ENCODE measurements at regions not wholly inside any gene's neighbourhood (a gene's known extent, or its start where the extent isn't known, plus 50 kb on each side); places are given as distances from the start of the nearest gene placed in this dataset.

DNA sequence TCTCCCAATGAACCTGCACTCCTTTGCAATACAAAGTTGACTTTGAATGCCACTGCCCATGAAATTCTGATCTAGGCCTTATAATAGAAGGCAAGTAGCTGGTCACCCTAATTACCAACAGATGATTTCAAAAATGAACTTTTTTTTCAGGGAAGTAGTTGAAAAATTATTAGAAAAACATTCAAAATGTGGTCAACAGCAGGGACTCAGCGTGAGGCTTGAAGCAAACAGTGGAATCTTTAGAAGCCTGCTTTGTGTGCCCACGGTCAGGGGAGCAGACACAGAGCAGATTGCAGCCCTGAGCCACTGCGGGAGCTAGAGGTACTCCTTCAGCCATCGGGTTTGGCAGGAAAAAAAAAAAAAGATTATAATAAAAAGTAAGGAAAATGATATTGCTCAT lies 87.1 kb upstream of the HEY2 start:
- no peak overlapping the region for H3K27ac ChIP-seq
- H3K4me1 ChIP-seq: no peaks in the 10 kb centered on the region
- H3K4me3 ChIP-seq: no peak overlapping the region
- no peaks in the 10 kb centered on the region for H3K9me3 ChIP-seq
- H3K36me3 ChIP-seq: no peaks in the 10 kb centered on the region
- TF ChIP-seq, protein P1, sequence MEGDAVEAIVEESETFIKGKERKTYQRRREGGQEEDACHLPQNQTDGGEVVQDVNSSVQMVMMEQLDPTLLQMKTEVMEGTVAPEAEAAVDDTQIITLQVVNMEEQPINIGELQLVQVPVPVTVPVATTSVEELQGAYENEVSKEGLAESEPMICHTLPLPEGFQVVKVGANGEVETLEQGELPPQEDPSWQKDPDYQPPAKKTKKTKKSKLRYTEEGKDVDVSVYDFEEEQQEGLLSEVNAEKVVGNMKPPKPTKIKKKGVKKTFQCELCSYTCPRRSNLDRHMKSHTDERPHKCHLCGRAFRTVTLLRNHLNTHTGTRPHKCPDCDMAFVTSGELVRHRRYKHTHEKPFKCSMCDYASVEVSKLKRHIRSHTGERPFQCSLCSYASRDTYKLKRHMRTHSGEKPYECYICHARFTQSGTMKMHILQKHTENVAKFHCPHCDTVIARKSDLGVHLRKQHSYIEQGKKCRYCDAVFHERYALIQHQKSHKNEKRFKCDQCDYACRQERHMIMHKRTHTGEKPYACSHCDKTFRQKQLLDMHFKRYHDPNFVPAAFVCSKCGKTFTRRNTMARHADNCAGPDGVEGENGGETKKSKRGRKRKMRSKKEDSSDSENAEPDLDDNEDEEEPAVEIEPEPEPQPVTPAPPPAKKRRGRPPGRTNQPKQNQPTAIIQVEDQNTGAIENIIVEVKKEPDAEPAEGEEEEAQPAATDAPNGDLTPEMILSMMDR (IDR thresholded peaks at IDR 0.05): no peak
- DNase-seq (ENCODE audit: low spot score): no peak
- H3K27me3 ChIP-seq: no peaks in the 10 kb centered on the region

DNA sequence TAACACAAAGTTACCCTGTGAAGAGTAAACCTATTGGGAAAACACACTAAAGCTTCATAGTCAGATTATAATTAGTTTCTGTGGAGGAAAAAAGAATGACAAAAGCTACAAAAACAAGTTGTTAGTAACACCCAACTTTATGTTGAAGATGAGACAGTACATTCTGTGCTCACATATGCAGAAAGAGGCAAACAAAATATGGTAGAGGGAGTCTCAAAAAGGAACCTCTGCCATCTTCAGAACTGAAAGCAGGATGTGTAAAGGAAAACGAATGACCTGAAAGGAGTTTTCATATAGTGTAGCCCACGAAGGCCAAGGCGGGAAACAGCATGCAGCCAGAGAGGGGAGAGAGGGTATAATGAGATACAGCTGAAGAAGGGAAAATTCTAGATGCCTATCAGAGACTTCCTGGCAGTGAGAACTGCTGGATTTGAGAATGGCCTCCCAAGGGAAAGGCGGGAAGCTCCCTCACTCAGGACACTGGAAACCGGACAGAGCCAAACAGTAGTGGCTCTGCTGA lies 84.1 kb upstream of the HEY2 start:
- no peak for DNase-seq (ENCODE audit: low spot score)
- no peak overlapping the region for H3K4me3 ChIP-seq
- H3K27me3 ChIP-seq: no peaks in the 10 kb centered on the region
- TF ChIP-seq, protein P1 (IDR thresholded peaks at IDR 0.05): no peak
- no peaks in the 10 kb centered on the region for H3K9me3 ChIP-seq
- no peaks in the 10 kb centered on the region for H3K36me3 ChIP-seq
- H3K4me1 ChIP-seq: peaks cover 0 to 4% of the 10 kb centered on the region in 2 donors
- H3K27ac ChIP-seq: no peak overlapping the region

DNA sequence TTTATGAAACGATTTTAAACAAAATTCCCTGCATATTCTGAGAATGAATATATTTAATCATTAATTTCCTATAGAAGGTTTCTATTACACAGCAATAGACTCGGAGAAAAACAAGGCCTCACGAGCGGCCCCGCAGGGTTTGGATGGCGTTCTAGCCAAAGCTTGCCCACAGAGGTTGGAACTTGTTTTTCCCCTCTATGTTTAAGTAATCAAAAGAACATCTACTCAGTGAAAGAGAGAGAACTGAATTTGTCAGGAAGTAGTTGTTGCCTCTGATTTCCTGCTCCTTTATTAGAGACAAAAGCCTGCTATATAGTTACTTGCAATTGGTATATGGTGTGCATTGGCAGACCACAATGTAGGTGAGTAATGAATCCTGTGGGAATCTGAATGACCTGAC lies 82.1 kb upstream of the HEY2 start:
- TF ChIP-seq, protein P1 (IDR thresholded peaks at IDR 0.05): no peak
- Histone ChIP-seq H3K9me3 (no peaks in the 10 kb centered on the region), H3K27ac (no peak overlapping the region), H3K36me3 (no peaks in the 10 kb centered on the region), H3K4me1 (peaks cover 0 to 11% of the 10 kb centered on the region in 2 donors), H3K27me3 (no peaks in the 10 kb centered on the region), H3K4me3 (no peak overlapping the region)
- DNase-seq (ENCODE audit: low spot score): no peak

DNA sequence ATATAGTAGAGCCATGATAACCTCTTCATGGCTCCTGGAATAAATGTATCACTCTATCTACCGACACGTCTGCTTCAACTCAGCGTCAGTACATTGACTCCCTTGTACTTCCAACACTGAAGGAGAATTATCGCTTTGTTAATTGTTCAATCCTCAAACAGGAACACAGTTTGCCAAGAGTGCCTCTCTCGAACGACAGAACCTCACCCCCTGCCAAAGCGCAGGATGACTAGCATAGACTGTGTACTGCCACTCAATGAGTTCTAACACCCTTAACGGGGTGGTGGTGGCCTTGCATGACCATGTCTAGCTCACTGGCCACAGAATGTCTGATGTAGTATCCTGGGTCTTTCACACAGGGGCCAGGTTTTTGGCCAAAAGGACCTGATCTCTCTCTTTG lies 81.4 kb upstream of the HEY2 start:
- Histone ChIP-seq H3K27me3 (no peaks in the 10 kb centered on the region), H3K36me3 (no peaks in the 10 kb centered on the region), H3K9me3 (no peaks in the 10 kb centered on the region), H3K4me1 (peaks cover 0 to 11% of the 10 kb centered on the region in 2 donors), H3K27ac (no peak overlapping the region), H3K4me3 (no peak overlapping the region)
- TF ChIP-seq, protein P1 (IDR thresholded peaks at IDR 0.05): no peak
- DNase-seq (ENCODE audit: low spot score): no peak

DNA sequence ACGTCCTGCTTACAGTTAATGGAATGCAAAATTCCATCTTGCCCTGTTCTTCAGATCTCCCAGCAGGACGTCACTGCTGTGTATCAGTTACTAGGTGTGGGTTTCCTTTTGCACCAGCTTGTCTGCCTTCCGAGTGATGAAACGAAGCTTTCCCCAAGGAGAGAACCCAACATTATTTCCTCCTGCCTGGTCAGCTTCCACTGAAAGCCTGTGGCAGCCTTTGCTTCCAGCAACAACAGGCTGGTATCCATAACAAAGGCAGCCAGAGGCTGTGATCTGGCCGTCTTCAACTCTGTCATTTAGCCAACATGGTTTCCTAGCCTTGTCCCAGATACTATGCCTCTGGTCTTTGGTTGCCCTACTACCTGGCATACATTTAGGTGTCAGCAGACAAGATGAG lies 78.9 kb upstream of the HEY2 start:
- Histone ChIP-seq H3K9me3 (no peaks in the 10 kb centered on the region), H3K36me3 (no peaks in the 10 kb centered on the region), H3K4me1 (peaks cover 0 to 11% of the 10 kb centered on the region in 2 donors), H3K27me3 (no peaks in the 10 kb centered on the region), H3K27ac (no peak overlapping the region), H3K4me3 (no peak overlapping the region)
- TF ChIP-seq, protein P1 (IDR thresholded peaks at IDR 0.05): no peak
- DNase-seq (ENCODE audit: low spot score): no peak

DNA sequence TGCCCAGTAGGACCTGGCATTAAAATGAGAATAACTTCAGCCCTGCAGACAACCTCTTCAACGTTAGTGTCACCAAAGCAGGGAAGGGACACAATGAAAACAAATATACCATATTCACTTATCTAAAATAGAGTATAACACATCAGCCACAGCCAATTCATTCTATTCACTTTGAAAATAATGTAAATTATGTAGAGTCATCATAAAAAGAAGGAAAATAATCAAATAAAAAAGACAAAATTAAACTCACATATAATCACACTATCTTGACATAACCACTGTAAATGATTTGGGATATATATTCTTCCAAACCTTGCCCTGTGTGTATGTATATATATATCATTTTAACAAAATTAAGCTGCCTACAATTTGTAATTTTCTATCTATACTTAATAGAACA lies 78.1 kb upstream of the HEY2 start:
- Histone ChIP-seq H3K27ac (no peak overlapping the region), H3K4me3 (no peak overlapping the region), H3K27me3 (no peaks in the 10 kb centered on the region), H3K4me1 (peaks cover 0 to 11% of the 10 kb centered on the region in 2 donors), H3K36me3 (no peaks in the 10 kb centered on the region), H3K9me3 (no peaks in the 10 kb centered on the region)
- TF ChIP-seq, protein P1 (IDR thresholded peaks at IDR 0.05): no peak
- no peak for DNase-seq (ENCODE audit: low spot score)

All from right atrium auricular region (tissue), 2 donors.